Muscle of back (tissue), 3 donors: ENCODE measurements at regions not wholly inside any gene's neighbourhood (a gene's known extent, or its start where the extent isn't known, plus 50 kb on each side); places are given as distances from the start of the nearest gene placed in this dataset.

ENCODE experiments used
- DNase-seq, 3 donors: peaks; one replicate each; pipeline versions ENCODE4 v3.0.0 to v3.0.0-alpha.2; 2013

- DNase-seq, result peak; percentile 8 to 56 (median 42)
Measured at GRCh38 chr1:110765640-110766335, 91.0 kb upstream of the KCNA3 start.

- DNase-seq, result no peak
Measured at GRCh38 chr1:110763149-110763548, 88.4 kb upstream of the KCNA3 start.

DNA sequence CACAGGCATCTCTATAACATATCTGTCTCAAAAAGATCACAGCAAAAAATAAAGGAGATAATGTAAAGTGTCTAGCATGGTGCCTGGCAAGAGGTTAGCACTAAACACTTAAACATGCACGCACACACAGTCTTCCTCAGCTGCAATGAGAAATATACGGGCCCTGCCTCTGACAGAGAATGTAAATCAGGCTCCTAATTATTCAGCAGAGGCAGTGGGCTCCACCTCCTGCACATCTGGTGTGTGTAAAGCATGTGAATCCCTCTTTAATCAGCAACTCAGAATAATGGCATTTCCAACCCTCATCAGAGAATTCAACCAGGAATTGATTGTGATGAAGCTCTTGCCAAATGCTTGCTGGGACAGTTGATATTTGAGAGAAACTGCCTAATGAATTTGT is 85.6 kb upstream of the KCNA3 start:
- DNase-seq, result no peak

DNA sequence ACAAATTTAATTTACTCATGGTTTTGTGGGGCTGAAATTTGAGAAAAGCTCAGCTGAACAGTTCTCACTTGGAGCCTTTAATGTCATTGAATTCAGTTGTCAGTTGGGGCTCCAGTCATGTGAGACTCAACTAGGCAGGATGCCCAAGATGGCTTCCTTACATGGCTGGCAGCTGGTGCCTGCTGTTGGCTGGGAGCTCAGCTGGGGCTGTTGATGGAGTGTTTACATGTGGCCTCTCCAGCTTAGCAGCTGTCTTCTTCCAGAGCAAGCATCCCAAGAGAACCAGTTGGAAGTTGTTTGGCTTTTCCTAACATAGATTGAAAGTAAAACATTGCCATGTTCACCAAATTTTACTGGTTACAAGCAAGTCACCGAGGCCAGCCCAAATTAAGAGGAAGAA is 81.8 kb upstream of the KCNA3 start:
- DNase-seq, result peak; percentile 61 to 80 (median 74)

GRCh38 chr1:110752941-110753725 is 78.4 kb upstream of the KCNA3 start:
- DNase-seq, result no peak

DNA sequence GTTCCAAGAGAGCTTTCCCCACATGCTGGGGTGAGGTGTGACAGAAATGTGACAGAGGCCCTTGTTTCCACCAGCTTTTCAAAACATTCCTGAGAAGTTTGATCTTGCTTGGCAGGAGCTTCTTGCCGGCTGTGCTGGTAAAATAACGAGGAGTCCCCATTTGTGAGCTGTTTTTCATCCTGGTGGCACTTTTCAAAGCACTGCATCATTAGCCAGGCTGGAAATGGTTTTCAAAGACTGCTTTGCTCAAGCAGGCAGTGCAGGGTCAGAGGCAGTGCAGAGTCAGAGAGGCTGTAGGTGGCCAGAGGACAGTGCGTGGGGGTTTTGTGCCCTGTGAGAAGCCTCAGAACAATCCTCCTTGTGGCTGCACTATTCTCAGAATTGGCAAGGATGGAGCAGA is 75.8 kb upstream of the KCNA3 start:
- no peak for DNase-seq

GRCh38 chr1:110749960-110750359 is 75.2 kb upstream of the KCNA3 start:
- no peak for DNase-seq

- DNase-seq, result peak; percentile 40 to 76 (median 67)
Measured at GRCh38 chr1:110746644-110747259, 72.0 kb upstream of the KCNA3 start.

GRCh38 chr1:110743397-110743796 is 68.7 kb upstream of the KCNA3 start:
- no peak for DNase-seq

DNA sequence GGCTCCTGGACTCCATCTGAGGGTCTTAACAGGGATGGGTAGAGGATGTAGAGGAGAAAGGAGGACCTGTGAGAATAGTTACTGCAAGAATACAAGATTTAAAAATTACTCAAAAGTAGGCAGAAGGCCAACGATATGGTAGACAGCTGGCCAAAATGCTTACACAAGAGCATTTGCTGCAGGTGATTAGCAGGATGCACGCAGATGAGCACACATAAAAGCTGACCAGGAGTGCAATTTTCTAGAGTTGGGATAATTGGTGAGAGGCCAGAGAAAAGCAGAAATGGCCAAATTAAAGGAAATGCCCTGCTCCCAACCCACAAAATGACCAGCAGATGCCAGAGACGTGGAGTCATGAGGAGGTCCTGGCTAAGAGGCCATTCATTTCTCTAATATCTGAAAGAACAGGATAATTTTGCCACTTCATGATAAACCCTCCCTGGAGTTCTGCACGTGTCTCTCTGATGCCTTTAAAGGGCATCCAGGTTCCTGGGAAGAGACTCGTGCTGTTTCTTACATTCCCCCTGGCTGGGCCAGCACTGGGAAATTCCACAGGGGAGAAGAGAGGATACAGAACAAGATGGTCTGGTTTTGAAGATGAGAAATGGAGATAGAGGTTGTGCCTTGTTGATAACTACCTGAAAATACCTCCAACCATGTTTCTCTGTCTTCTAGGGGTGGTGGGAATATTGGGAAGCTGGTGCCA is 62.3 kb upstream of the KCNA3 start:
- no peak for DNase-seq

GRCh38 chr1:110734133-110734680 is 59.5 kb upstream of the KCNA3 start:
- DNase-seq, result no peak

DNA sequence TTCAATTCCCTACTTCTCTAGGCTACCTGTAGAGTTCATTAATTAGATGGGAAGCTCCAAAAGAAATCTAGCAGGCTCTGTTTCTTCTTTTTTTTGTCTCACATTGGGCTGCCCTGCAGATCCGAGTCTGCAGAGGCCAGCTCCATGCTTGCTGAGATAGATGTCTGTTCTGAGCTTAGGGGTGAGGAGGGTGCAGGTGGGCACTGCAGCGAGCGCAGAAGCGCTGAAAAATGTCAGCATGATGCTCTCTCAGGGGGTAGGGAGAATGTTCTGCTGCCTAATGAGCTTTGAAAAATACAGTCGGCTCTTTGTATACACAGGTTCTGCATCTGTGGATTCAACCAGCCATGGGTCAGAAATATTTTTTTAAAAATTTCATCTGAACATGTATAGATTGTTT is 56.8 kb upstream of the KCNA3 start:
- no peak for DNase-seq

DNA sequence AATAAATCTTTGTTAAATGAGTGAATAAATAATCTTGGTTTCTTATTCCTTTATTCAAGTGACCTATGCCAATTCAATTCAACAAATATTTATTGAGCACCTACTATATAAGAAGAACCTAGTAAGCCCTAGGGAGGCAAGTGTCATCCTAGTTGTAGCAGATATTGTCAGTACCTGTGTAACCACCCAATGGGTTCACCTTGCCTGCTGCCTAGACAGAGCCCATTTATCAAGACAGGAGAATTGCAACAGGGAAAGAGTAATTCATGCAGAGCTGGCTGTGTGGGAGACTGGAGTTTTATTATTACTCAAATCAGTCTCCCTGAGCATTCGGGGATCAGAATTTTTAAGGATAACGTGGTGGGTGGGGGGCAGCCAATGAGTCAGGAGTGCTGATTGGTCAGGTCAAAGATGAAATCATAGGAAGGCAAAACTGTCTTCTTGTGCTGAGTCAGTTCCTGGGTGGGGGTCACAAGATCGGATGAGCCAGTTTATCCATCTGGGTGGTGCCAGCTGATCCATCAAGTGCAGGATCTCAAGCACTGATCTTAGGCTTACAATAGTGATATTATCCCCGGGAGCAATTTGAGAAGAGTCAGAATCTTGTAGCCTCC is 53.8 kb upstream of the KCNA3 start:
- DNase-seq, result no peak

DNA sequence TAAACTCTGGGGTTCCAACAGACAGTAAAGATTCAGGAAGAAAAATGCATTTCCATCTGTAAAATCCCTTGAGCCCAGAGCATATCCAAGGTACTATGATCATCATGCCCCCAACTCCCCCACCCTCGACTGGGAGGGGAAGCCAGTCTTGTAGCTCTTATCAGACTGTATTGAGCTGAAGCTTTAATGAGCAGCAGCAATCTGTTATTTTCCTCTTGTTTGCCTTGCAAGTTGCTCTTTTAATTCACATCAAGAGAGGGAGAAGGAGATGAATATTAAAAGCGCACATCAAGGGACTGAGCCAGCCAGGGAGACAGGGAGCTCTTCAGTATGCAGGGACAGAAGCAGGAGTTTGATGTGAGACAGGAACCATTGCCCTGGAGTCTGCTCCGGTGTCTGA is 52.5 kb upstream of the KCNA3 start:
- DNase-seq, result no peak

GRCh38 chr1:110726755-110727154 is 52.0 kb upstream of the KCNA3 start:
- no peak for DNase-seq
